Glutamatergic neuron (in vitro differentiated cells): ENCODE measurements at regions not wholly inside any gene's neighbourhood (a gene's known extent, or its start where the extent isn't known, plus 50 kb on each side); places are given as distances from the start of the nearest gene placed in this dataset.

ENCODE experiments used
- DNase-seq: peaks from one replicate; pipeline ENCODE4 v3.0.0; 2022
- H3K27ac Mint-ChIP-seq: one replicate; pipeline ENCODE4 v1.8.0; 2020; ENCODE audit warnings: mild to moderate bottlenecking, mixed read lengths, inconsistent platforms; ENCODE audit not compliant: unreplicated experiment
- H3K27me3 Mint-ChIP-seq: one replicate; pipeline ENCODE4 v1.8.0; 2020; ENCODE audit warnings: mild to moderate bottlenecking, moderate library complexity, mixed read lengths, inconsistent platforms; ENCODE audit not compliant: unreplicated experiment
- H3K36me3 Mint-ChIP-seq: one replicate; pipeline ENCODE4 v1.8.0; 2020; ENCODE audit warnings: mild to moderate bottlenecking, mixed read lengths, inconsistent platforms; ENCODE audit not compliant: unreplicated experiment
- H3K4me1 Mint-ChIP-seq: one replicate; pipeline ENCODE4 v1.8.0; 2020; ENCODE audit warnings: mild to moderate bottlenecking, low read depth, mixed read lengths, inconsistent platforms; ENCODE audit not compliant: unreplicated experiment
- H3K4me3 Mint-ChIP-seq: one replicate; pipeline ENCODE4 v1.8.0; 2020; ENCODE audit warnings: mild to moderate bottlenecking, mixed read lengths, inconsistent platforms; ENCODE audit not compliant: unreplicated experiment
- H3K9me3 Mint-ChIP-seq: one replicate; pipeline ENCODE4 v1.8.0; 2020; ENCODE audit warnings: mild to moderate bottlenecking, moderate library complexity, mixed read lengths, inconsistent platforms; ENCODE audit not compliant: unreplicated experiment
- TF ChIP-seq, protein P1 (sequence below): fragments of 200-600 bp; sonication (generic); IDR thresholded peaks from one replicate; pipeline ENCODE4 v1.5.0; 2021; ENCODE audit not compliant: partially characterized antibody, unreplicated experiment

- no peak overlapping the region for H3K4me3 Mint-ChIP-seq
- H3K36me3 Mint-ChIP-seq, result no peaks in the 10 kb centered on the region
- TF ChIP-seq, protein P1, sequence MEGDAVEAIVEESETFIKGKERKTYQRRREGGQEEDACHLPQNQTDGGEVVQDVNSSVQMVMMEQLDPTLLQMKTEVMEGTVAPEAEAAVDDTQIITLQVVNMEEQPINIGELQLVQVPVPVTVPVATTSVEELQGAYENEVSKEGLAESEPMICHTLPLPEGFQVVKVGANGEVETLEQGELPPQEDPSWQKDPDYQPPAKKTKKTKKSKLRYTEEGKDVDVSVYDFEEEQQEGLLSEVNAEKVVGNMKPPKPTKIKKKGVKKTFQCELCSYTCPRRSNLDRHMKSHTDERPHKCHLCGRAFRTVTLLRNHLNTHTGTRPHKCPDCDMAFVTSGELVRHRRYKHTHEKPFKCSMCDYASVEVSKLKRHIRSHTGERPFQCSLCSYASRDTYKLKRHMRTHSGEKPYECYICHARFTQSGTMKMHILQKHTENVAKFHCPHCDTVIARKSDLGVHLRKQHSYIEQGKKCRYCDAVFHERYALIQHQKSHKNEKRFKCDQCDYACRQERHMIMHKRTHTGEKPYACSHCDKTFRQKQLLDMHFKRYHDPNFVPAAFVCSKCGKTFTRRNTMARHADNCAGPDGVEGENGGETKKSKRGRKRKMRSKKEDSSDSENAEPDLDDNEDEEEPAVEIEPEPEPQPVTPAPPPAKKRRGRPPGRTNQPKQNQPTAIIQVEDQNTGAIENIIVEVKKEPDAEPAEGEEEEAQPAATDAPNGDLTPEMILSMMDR, result no peak
- no peak overlapping the region for H3K27ac Mint-ChIP-seq
- no peaks in the 10 kb centered on the region for H3K4me1 Mint-ChIP-seq
- H3K9me3 Mint-ChIP-seq, result no peaks in the 10 kb centered on the region
- no peak for DNase-seq
- H3K27me3 Mint-ChIP-seq, result no peaks in the 10 kb centered on the region
These were observed 1081.4 kb downstream of the FAT4 start for GRCh38 chr4:126396121-126396520.

GRCh38 chr4:126396703-126397102 is 1081.9 kb downstream of the FAT4 start:
- no peaks in the 10 kb centered on the region for H3K4me1 Mint-ChIP-seq
- no peaks in the 10 kb centered on the region for H3K9me3 Mint-ChIP-seq
- H3K27ac Mint-ChIP-seq, result no peak overlapping the region
- no peak overlapping the region for H3K4me3 Mint-ChIP-seq
- no peaks in the 10 kb centered on the region for H3K36me3 Mint-ChIP-seq
- DNase-seq, result no peak
- TF ChIP-seq, protein P1, result no peak
- H3K27me3 Mint-ChIP-seq, result no peaks in the 10 kb centered on the region

- H3K4me3 Mint-ChIP-seq, result no peak overlapping the region
- TF ChIP-seq, protein P1, result no peak
These were observed 1089.8 kb downstream of the FAT4 start for GRCh38 chr4:126404549-126404948.

GRCh38 chr4:126405369-126405982 is 1090.7 kb downstream of the FAT4 start:
- H3K36me3 Mint-ChIP-seq, result no peaks in the 10 kb centered on the region
- H3K27ac Mint-ChIP-seq, result no peak overlapping the region
- H3K4me1 Mint-ChIP-seq, result no peaks in the 10 kb centered on the region
- DNase-seq, result no peak
- TF ChIP-seq, protein P1, result peak; percentile 67
- H3K27me3 Mint-ChIP-seq, result no peaks in the 10 kb centered on the region
- H3K4me3 Mint-ChIP-seq, result no peak overlapping the region
- no peaks in the 10 kb centered on the region for H3K9me3 Mint-ChIP-seq

More at GRCh38 chr4:126404549-126404948, 1089.8 kb downstream of the FAT4 start:
- Mint-ChIP-seq H3K4me1 (no peaks in the 10 kb centered on the region), H3K9me3 (no peaks in the 10 kb centered on the region), H3K27me3 (no peaks in the 10 kb centered on the region), H3K27ac (no peak overlapping the region), H3K36me3 (no peaks in the 10 kb centered on the region)
- DNase-seq, result no peak

DNA sequence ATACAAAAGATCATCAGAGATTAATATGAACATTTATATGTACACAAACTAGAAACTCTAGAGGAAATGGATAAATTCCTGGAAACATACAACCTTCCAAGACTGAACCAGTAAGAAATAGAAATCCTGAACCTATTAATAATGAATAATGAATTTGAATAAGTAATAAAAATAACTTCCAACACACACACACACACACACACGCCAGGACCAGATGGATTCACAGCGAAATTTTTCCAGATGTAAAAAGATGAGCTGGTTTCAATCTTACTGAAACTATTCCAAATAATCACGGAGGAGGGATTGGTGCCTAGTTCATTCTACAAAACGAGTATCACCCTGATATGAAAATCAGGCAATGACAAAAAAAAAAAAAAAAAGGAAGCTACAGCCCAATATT is 1095.0 kb downstream of the FAT4 start:
- H3K4me1 Mint-ChIP-seq, result no peaks in the 10 kb centered on the region
- TF ChIP-seq, protein P1, result no peak
- H3K27ac Mint-ChIP-seq, result no peak overlapping the region
- H3K36me3 Mint-ChIP-seq, result no peaks in the 10 kb centered on the region
- no peak overlapping the region for H3K4me3 Mint-ChIP-seq
- H3K27me3 Mint-ChIP-seq, result no peaks in the 10 kb centered on the region
- DNase-seq, result no peak
- H3K9me3 Mint-ChIP-seq, result no peaks in the 10 kb centered on the region
